ENCODE measurements at regions not wholly inside any gene's neighbourhood (a gene's known extent, or its start where the extent isn't known, plus 50 kb on each side); places are given as distances from the start of the nearest gene placed in this dataset.

- no peaks in the 10 kb centered on the region for H3K4me1 ChIP-seq (replicated peaks in 1 of 2)
- no peak for TF ChIP-seq CTCF (IDR thresholded peaks at IDR 0.05)
- no peak for TF ChIP-seq POLR2A (IDR thresholded peaks at IDR 0.05)
- H3K4me3 ChIP-seq: no peak overlapping the region
- intact Hi-C loops (cut with DNase I): no loop called here
- H3K9me3 ChIP-seq (replicated peaks in 1 of 3): no peaks in the 10 kb centered on the region
- no peak overlapping the region for H3K27ac ChIP-seq
- H3K36me3 ChIP-seq (replicated peaks in 1 of 2): no peaks in the 10 kb centered on the region
- H3K27me3 ChIP-seq: no peaks in the 10 kb centered on the region
- DNase-seq: no peak
- 89 to 97% (median 94%) methylated on average over 7 to 16 of the region's 16 CpGs for WGBS, 4 donors
These were observed 108.3 kb upstream of the INPP4B start for GRCh38 chr4:142954415-142954814.

- Histone ChIP-seq H3K4me3 (no peak overlapping the region), H3K27me3 (no peaks in the 10 kb centered on the region), H3K36me3 (replicated peaks in 1 of 2) (no peaks in the 10 kb centered on the region), H3K4me1 (replicated peaks in 1 of 2) (peaks cover 0 to 6% of the 10 kb centered on the region in 2 donors), H3K27ac (no peak overlapping the region), H3K9me3 (replicated peaks in 1 of 3) (no peaks in the 10 kb centered on the region)
- TF ChIP-seq POLR2A (IDR thresholded peaks at IDR 0.05) (no peak), CTCF (IDR thresholded peaks at IDR 0.05) (no peak)
- intact Hi-C loops (cut with DNase I): no loop called here
- 84 to 94% (median 90%) methylated on average over 2 of the region's 2 CpGs for WGBS, 4 donors
- no peak for DNase-seq
These were observed 109.4 kb upstream of the INPP4B start for GRCh38 chr4:142955501-142955900.

- no peak for DNase-seq
- H3K36me3 ChIP-seq (replicated peaks in 1 of 2): no peaks in the 10 kb centered on the region
- H3K4me1 ChIP-seq (replicated peaks in 1 of 2): peaks cover 0 to 10% of the 10 kb centered on the region in 2 donors
- no peak overlapping the region for H3K4me3 ChIP-seq
- H3K27me3 ChIP-seq: no peaks in the 10 kb centered on the region
- H3K9me3 ChIP-seq (replicated peaks in 1 of 3): no peaks in the 10 kb centered on the region
- TF ChIP-seq POLR2A (IDR thresholded peaks at IDR 0.05) (no peak), CTCF (IDR thresholded peaks at IDR 0.05) (no peak)
- H3K27ac ChIP-seq: no peak overlapping the region
- 33 to 62% (median 49%) methylated on average over 1 of the region's 1 CpG for WGBS, 4 donors
- intact Hi-C loops (cut with DNase I): no loop called here
These were observed 113.1 kb upstream of the INPP4B start for GRCh38 chr4:142959173-142959572.

DNA sequence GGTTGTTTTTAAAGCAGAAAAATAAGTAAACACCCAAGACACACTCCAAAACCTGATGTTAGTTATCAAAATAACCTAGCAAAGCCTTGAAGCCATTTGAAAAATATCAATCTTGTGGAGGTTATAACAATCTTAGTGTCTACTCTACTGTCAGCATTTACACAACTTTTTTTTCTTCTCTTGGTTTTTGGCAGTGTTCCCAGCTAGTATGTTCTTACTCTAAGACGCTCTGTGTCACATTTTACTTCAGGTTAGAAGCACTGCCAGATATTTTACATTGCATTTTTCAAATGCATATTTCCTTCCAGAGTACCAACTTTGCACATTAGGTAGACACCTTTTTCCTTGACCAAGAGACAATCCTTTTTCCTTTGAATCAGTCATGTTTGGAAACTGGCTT lies 114.0 kb upstream of the INPP4B start:
- Histone ChIP-seq H3K9me3 (replicated peaks in 1 of 3) (no peaks in the 10 kb centered on the region), H3K4me1 (replicated peaks in 1 of 2) (peaks cover 0 to 10% of the 10 kb centered on the region in 2 donors), H3K4me3 (no peak overlapping the region), H3K27me3 (no peaks in the 10 kb centered on the region), H3K27ac (no peak overlapping the region), H3K36me3 (replicated peaks in 1 of 2) (no peaks in the 10 kb centered on the region)
- DNase-seq: no peak
- WGBS, 4 donors: 3 to 19% (median 12%) methylated on average over 1 of the region's 1 CpG
- intact Hi-C loops (cut with DNase I): no loop called here
- TF ChIP-seq CTCF (IDR thresholded peaks at IDR 0.05) (no peak), POLR2A (IDR thresholded peaks at IDR 0.05) (no peak)
